Omental fat pad (tissue), 3 donors: ENCODE measurements at regions not wholly inside any gene's neighbourhood (a gene's known extent, or its start where the extent isn't known, plus 50 kb on each side); places are given as distances from the start of the nearest gene placed in this dataset.

Experiments
- ATAC-seq: fragments of 150-250 bp; one replicate; pipeline ENCODE4 v1.9.1; 2016; ENCODE audit warnings: mild to moderate bottlenecking, moderate library complexity; ENCODE audit not compliant: low FRiP score
- DNase-seq: peaks from one replicate; pipeline ENCODE4 v3.0.0-alpha.2; 2019; ENCODE audit warnings: low spot score
- CTCF ChIP-seq, 3 donors: fragments of 450-650 bp; IDR thresholded peaks; one replicate each; pipeline ENCODE4 v1.5.1; 2016 to 2017; ENCODE audit warnings: antibody characterized with exemption in 3 of 3, mild to moderate bottlenecking in 3 of 3, moderate library complexity in 2 of 3

DNA sequence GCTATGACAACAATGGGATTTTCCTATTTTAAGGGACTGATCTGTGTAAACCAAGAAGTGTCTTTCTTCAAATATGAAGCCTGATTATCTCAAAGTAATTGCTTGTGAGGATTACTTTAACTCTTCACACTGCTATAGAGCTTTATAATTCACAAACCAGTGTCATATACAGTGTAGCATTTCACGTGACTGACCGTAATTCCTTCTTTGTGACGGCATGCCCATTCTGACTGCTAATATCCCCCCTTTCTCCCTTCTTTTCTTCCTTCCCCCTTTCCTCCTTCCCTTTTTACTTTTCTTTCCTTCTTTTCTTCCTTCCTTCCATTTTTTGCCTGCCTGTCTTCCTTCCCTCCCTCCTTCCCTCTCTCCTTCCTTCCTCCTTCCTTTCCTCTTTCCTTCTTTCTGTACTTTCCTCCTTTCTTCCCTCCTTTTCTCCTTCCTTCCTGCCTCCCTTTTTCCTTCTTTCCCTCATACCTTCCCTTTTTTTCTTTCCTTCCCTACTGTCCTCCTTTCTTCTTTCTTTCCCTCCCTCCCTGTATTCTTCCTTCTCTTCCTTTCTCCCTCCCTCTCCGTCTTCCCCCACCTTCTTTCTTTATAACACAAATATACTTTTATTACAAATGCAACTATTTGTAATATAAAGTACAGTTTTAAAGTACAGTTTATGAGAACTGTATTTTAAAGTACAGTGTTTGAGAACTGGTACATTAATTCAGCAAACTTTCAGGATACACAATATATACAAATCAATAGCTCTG is 75.0 kb upstream of the EXOC2 start:
- no peak for TF ChIP-seq CTCF (IDR thresholded peaks at IDR 0.05)
- ATAC-seq, result no peak
- no peak for DNase-seq

GRCh38 chr6:766625-767024 is 73.7 kb upstream of the EXOC2 start:
- TF ChIP-seq CTCF (IDR thresholded peaks at IDR 0.05), result no peak
- ATAC-seq (no peak), DNase-seq (no peak)

- no peak for DNase-seq
- no peak for TF ChIP-seq CTCF (IDR thresholded peaks at IDR 0.05)
- ATAC-seq, result no peak
Observed at GRCh38 chr6:761997-762396, 69.1 kb upstream of the EXOC2 start.

DNA sequence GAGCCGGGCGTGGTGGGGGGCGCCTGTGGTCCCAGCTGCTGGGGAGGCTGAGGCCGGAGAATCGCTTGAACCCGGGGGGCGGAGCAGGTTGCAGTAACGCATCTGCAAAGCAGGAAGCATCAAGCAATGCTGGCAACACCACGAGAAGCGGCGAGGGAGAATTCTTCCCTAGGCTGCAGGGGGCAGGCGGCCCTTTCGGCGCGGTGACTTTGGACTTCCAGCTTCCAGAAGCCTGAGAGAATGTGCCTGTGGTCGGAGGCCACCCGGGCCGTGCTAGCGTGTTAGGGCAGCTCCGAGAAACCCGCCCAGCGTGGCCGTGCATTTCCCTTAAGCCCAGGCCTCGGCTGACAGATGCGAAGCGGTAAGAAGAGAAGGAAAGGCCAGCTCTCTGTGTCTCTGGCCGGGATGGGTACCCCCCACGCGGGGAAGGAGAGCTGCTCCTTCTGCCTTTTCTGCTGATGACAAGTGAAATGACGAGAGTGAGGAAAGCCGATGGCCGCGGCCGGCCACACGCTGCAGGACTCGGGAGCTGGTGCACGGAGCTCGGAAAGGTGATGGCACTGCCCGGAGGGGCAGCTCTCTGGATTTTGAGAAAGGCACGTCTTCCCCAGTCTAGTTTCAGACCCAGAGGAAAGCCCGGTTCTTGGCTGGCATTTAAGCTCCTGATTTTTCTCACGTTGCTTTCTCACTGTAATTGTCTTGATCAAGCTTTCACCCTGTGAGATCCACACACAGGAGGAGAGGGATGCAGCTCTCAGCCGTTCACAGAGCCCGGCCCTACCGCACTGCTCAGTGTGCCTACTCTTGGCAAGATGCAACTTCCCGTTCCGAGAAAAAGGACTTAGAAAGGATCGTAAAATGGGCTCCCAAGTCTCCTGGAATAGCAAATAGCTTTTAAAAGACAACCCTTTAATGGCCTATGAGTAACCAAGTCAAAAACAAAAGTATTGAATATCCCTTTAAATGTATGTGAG is 68.3 kb upstream of the EXOC2 start:
- no peak for DNase-seq
- ATAC-seq, result no peak

GRCh38 chr6:759729-760128 is 66.8 kb upstream of the EXOC2 start:
- DNase-seq (no peak), ATAC-seq (no peak)
- TF ChIP-seq CTCF (IDR thresholded peaks at IDR 0.05), result no peak

More for the DNA sequence above, 68.3 kb upstream of the EXOC2 start:
- TF ChIP-seq CTCF (IDR thresholded peaks at IDR 0.05), result no peak

DNA sequence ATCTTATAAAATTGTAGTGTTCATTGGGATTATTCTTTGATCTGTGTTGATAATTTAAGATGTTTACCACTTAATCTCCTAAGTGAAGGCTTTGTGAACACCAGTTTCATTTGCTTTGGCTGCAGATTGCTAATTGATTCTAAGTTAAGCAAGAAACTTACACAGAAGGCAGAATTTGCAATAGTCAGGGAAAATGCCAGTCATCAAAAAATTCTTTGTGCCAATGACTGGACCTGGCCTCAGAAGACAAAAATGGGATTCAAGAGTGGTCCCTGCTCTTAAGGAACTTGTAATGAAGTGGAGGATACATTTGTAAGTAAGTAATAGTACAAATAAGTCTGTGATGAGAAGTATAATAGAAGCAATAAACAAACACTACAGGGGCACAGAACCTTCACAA is 63.3 kb upstream of the EXOC2 start:
- no peak for TF ChIP-seq CTCF (IDR thresholded peaks at IDR 0.05)
- DNase-seq (no peak), ATAC-seq (no peak)
